Effector CD8-positive, alpha-beta T cell (primary cell): ENCODE measurements at regions not wholly inside any gene's neighbourhood (a gene's known extent, or its start where the extent isn't known, plus 50 kb on each side); places are given as distances from the start of the nearest gene placed in this dataset.

Experiments used
- DNase-seq: peaks from one replicate; lab custom pipeline; 2025; lab: John Stamatoyannopoulos, UW

DNA sequence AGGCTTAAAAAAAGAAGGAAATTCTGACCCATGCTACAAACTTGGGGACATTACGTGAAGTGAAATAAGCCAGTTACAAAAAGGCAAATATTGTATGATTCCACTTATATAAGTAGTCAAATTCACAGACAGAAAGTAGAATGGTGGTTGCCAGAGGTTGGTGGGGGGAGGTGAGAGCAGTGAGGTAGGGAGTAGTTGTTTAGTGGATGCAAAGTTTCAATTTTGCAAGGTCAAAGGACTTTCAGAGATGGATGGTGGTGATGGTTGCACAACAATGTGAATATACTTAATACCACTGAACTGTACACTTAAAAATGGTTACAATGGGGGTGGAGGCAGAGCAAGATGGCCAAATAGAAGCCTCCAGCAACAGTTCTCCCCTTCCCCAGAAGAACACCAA is 86.2 kb upstream of the PLXNC1 start:
- DNase-seq: no peak

DNA sequence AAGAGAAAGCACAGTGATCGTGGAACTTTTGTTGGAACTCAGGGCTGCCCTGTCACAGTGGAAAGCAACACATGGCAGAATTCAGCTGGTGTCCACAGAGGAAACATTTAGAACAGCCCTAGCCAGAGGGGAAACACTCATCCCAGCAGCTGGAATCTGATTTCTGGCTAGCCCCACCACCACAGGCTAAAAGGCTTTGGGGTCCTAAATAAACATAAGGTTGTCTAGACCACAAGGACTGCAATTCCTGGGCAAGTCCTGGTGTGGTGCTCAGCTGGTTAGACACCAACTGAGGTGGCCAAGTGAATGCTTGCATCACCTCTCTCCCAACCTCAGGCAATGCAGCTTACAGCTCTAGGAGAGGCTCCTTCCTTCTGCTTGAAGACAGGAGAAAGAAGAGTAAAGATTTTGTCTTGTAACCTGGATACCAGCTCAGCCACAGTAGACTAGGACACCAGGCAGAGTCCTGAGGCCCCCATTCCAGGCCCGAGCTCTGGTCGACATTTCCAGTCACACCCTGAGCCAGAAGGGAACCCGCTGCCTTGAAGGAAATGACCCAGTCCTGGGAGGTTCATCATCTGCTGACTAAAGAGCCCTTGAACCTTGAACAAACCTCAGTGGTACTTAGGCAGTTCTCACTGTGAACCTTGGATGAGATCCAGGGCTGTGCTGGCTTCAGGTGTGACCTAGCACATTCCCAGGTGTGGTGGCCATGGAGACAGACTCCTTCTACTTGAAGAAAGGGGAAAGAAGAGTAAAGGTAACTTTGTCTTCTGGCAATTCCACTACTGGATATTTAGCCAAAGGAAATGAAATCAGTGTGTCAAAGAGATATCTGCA is 85.4 kb upstream of the PLXNC1 start:
- DNase-seq: no peak

DNA sequence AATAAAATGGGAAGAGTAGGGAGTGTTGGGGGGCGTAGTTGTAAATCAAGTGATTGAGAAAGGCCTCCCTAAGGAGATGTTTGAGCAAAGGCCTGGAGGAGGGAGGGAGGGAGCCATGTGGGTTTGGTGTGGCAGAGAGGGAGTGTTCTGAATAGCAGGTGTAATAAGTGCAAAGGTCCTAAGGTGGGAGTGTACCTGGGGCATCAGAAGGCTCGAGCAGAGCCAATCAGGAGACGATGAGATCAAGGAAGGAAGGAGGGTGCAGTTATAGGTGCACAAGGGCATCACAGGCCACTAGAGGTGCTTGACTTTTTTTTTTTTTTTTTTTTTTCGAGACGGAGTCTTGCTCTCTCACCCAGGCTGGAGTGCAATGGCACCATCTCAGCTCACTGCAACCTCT is 77.9 kb upstream of the PLXNC1 start:
- DNase-seq: no peak

DNA sequence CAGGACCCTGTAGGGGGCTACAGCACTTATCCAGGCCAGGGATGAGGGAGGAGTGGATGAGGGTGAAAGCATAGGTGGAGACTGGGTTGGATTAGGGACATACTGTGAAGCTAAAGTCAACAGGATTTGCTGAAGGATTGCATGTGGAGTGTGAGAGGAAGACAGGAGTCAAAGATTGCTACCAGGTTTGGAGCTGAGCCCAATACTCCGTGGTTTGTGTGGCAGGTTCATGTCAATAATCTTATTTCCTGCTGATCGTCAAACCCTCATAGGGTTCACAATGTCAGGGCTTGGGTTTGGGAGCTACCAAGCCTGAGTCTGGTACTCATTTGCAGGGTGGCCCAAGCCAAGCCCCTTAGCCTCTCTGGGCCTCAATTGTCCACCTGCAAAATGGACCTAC is 77.1 kb upstream of the PLXNC1 start:
- no peak for DNase-seq

DNA sequence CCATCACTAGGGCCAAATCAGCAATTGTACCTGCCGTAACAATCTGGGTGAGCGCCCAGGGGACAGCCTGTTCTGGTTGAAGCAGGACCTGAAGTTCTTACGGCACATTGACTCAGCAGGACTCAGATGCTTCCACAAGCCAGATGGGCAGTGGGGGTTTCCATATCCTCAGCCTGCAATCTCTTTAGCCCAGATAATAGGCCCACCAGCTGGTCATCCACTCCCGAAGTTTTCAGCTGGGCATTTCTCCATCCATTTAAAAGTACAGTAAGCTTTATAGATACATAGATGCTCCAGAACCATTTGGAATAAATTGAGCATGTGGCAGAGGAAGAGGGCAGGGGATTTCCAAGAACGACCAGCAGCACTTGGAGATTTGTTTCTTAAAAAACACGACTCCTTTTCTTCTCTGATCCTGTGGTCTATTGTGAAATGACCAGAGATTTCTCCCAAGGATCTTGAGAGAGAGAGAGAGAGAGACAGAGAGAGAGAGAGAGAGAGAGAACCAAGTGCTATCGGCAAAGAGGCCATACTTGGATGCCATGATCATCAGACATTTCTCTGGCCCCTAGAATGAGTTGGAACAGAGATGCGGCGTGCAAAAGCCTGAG is 74.8 kb upstream of the PLXNC1 start:
- DNase-seq: no peak

DNA sequence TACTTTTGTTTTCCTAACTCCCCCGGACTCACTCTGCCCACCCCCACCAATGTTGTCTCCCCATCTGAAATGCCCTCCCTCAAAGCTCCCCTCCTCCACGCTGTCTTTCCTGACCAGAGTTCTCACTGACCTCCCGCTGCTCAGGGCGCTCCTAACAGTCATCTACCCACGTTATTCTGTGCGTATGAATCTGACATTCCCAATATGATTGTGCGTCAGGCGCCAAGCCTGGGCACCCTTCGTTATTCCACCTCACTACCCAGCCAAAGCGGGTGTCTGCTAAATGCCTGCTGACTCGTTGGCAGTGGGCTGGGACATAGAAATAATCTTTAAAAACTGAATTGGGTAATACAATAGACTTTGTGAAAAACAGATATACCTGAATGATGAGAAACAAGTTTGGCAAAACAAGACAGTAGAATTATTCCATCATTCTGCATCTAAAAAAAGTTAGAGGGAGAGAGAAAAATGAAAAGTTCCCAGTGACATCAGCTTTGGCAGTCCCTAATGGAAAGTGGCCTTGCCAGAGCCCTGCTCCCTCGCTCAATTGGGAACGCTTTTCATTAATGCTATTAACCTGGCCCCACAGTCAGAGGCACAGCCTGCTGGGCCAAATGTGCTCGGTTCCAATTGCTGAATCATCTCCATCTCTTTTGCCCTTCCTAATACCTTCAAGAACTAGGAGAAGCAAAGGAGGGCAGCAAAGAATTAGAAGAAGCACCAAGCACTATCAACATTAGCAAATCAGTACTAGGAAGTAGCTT is 74.0 kb upstream of the PLXNC1 start:
- DNase-seq: no peak

DNA sequence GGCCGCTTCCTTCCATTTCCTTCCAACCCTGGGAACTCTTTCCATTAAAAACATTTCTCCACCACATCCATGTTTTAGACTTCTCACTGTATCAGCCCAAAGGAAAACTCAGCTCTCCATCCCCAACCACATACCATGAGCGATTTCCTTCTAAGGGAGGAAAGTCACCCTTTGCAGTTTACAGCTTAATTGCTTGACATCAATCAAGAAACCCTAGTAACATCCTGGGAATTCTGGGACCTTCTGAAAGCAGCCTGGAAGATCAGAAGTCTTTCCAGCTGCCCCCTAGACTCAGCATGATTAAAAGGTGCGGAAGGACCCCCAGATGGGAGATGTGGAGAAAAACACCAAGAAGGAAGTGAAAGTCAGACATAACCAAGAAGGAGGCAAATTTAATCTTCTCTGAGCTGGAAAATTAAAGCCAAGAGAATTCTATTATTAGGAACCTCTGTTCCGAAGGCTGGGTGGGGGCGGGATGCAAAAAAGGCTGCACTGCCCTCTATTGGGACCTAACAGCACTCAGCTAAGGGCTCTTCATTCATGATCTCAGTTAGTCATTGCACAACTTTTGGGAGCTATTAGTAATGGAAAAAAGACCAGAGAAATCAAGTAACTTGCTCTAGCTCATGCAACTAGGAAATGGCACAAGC is 73.3 kb upstream of the PLXNC1 start:
- no peak for DNase-seq

DNA sequence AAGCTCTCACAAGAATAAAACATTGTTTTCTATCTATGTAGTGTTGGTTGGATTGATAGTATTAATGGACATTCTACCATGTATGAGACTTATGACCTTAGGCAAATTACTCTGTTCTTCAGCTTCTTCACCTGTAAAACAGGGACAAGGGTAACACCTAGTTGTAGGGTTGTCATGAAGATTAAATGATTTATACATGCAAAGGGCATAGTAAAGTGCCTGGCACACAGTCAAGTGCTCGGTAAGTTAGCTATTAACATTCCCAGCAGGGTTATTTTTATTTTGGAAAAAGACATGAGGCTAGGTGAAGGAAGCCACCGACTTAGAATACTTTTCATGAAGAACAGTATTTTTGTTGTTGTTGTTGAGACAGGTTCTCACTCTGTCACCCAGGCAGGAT is 71.2 kb upstream of the PLXNC1 start:
- DNase-seq: no peak

DNA sequence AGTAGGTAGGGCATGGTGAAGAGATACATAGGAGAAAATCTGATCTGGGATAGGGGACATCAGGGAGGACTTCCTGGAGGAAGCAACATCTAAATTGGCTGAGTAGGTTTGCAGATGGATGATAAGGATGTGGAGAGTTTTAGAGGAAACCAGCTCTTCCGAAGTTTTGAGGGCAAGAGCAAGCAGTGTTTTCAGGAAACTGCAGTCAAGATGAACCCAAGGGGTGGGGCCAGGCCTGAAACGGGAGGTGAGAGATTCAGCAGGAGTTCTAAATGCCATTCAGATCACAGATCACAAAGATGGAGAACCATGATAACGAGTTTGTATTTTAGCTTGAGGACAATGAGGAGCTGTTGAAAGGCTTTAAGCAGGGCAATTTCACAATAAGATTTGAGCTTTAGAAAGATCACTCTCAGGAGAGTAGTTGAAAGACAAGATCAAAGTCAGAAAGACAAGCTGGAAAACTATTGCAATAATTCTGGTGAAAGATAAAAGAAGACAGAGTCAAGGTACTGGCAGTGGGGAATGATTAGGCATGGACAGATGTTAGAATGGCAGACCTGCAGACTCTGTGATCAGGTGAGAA is 70.1 kb upstream of the PLXNC1 start:
- no peak for DNase-seq

DNA sequence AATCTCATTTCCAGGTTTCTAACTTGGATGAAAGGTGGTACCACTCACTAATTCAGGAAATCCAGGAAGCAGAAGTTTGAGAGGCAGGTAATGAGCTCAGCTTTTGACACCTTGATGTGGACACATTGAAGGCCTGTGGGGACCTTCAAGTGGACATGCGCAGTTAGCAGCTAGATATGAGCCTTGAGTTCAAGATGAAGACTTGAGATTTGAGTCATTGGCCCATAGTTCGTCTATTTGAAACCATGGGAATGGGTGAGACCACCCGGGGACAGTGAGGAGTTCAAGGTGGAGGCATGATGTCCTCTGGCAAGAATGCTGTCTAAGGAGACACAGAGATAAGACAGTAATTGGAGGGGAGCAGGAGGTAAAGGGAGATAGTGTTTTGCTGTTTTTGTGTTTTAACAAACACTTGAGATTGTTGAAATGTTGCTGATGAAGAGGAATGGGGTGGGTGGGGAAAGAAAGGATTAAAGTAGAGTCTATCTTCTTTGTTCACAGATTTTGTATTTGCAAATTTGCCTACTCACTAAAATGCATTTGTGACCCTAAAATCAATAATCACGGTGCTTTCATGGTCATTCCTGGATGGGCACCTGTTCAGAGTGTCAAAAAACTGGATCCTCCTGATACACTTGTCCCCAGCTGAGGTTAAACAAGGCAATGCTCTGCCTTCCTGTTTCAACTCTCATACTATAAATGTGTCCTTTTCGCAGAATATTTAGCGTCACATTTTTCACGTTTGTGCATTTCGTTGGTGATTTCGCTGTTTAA is 69.5 kb upstream of the PLXNC1 start:
- no peak for DNase-seq

DNA sequence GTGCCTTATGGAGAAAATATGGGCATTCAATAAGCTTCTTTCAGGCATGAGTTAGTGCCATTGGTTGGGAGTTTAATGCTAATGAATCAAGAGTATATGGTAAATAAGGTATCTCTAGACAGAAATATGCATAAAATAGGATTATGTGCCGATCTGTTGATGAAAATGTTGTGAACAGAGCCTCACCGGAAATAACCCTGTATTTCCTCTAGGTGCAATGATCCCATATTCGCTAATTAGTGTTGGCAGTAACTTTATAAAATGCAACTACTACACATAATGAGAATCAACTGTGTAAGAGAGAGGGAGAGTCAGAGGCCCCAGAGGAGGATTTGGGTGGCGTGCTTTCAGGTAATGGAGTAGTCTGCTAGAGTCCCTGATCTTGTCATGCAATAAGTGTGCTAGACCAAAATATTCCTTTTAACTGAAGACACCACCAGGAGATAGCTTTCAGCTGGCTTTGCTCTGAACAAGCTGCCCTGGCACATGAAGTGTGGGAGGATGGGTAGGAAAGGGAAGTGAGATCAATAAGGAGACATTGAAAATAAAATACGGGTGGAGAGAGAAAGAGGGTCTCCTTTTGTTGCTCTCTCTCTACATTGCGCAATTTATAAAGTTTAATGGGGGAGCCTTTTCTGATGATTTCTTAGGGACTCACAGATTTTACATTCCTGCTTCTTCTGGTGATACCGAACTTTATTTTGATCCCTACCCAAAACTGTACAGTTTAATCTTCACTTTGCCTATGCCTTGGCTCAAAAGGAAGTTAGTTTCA is 68.6 kb upstream of the PLXNC1 start:
- no peak for DNase-seq

DNA sequence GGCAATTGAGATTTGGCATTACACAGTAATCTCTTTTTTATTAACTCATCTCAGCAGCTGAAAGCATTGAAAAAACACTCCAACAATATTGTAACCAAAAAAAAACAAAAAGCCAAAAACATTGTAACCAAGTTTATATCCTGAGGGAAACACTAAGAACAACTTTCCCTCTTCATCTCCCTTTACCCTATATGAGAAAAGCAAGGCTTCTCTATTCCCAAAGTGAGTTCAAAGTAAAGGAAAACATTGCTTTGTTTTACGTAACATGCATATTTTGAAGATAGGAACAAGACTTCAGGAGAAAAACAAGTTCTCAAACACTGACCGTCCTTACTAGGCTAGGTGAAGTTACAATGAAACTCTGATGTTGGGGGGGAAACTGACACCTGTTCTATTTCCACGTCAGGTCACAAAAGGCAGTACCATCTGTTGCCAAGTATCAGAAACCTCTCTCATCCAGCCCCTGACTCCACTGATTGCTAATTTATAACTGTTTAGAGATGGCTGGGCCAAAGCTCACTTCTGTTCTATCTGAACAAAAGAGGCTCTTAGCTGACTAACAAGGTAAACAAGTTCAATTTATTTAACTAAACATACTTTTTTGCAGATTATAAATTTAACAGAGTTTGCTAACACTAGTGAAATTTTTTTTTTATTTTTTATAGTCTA is 67.9 kb upstream of the PLXNC1 start:
- DNase-seq: no peak

DNA sequence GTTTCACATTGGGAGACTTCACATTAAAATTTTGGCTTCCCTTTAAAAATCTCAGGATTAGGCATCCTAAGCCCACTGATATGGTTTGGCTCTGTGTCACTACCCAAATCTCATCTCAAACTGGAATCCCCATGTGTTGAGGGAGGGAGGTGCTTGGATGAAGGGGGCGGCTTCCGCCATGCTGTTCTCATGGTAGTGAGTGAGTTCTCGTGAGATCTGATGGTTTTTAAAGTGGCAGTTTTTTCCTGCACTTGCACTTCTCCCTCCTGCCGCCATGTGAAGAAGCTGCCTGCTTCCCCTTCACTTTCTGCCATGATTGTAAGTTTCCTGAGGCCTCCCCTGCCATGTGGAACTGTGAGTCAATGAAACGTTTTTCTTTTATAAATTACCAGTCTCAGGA is 65.7 kb upstream of the PLXNC1 start:
- DNase-seq: no peak

DNA sequence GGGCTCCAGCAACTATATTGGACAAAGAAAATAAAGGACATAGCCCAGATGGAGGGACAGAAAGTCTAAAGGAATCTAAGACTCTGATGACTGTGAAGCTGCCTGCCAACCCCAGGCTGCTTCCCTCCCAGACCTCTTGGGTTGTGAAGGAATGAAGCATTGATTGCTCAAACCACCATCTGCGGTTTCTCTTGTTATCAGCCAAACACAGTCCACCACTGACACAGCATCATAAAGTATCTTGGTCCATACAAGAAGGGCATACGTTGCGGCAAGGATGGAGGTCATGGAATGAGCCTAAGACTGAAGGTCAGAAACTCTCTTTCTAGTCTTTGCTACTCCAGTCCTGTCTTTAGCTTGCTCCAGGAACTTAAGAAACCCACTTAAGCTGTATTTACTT is 58.5 kb upstream of the PLXNC1 start:
- DNase-seq: no peak

DNA sequence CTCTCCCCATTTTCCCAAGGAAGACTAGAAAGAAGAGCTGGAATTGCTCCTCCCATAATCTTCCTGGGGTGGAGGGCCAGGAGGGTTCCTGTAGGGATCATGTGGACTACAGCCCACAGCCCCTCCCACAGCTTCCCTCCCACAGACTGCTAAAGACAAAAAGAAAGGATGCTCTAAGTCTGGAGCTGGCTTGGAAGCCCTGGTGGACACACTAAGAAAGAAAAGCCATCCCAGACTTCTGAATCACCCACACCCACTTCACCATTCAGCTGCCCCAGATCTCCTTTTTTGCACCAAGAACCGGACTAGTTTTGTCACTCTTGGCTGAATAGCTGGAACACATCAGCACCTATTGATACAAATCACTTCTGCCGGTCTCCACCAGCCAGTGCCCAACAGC is 56.8 kb upstream of the PLXNC1 start:
- no peak for DNase-seq

DNA sequence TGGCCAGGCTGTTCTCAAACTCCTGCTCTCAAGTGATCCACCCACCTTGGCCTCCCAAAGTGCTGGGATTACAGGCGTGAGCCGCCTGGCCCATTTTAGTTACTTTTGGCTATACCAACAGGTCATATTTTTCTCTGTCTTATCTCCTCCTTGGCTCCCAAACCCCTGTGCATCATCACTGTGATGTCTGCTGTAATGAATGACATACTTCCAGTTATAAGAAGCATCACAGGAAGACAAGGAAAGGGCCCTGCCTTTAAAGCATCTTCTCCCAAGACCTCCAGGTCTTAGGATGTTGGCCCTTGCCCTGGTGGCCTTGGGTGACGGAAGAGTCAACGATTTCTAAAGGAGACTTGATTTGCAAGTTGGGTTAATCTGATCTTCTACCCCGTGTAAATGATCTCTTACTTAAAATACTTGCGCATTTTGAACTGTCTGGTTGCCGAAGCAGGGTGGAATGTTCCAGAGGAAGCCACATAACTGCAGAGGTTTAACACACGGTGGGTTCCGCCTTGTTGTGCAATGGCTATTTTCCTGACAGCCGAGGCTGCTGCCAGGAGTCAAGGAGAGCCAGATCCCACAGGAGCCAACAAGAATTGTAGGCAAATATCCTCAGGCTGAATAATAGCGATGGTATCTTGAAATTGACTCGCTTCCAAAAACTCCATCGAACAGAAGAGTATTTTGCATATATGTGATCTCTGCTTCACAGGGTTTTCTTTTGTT is 55.7 kb upstream of the PLXNC1 start:
- DNase-seq: no peak

DNA sequence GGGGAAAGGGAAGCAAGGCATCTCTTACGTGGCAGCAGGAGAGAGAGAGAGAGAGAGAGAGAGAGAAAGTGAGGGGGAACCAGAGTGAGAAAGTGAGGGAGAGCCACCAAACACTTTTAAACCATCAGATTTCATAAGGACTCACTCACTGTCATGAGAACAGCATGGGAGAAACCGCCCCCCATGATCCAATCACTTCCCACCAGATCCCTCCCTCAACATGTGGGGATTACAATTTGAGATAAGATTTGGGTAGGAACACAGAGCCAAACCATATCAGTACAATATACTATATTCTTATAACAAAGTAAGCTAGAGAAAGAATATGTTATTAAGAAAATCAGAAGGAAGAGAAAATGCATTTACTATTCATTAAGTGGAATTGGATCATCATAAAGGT is 53.7 kb upstream of the PLXNC1 start:
- no peak for DNase-seq

DNA sequence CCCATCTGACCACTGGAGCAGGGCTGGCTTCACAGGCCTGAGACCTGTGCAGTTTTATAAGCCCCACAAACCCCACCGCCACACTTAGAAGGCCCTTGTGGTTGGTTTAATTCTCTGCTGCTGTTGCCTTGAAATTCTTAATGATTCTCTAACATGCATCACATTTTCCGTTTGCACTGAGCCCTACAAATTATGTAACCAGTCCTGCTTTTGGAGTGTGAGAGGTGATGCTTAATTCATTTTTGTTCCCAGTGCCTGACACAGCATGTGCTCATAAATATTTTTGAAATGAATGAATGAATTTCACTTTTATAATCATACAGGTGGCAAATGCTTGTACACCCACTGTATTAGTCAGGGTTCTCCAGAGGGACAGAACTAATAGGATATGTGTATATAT is 52.8 kb upstream of the PLXNC1 start:
- DNase-seq: no peak

DNA sequence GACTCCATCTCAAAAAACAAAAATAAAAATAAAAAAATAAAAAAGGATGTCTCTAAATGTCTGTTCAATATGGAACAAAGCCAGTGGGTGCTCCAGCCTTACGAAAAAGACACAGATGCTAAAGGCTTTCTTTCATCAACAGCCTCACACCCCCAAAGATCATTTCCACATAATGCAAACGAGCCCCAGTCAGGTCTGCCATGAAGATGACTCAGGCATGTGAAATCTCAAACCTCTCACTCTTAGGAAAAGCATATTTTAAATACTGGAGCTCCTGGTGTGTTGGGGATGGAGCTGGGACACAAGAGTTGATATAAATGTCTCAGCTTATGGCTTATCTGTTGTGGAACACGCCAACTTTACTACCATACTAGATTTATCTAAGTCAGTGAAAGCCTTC is 49.9 kb upstream of the PLXNC1 start:
- DNase-seq: no peak
